ENCODE measurements at regions not wholly inside any gene's neighbourhood (a gene's known extent, or its start where the extent isn't known, plus 50 kb on each side); places are given as distances from the start of the nearest gene placed in this dataset.

DNA sequence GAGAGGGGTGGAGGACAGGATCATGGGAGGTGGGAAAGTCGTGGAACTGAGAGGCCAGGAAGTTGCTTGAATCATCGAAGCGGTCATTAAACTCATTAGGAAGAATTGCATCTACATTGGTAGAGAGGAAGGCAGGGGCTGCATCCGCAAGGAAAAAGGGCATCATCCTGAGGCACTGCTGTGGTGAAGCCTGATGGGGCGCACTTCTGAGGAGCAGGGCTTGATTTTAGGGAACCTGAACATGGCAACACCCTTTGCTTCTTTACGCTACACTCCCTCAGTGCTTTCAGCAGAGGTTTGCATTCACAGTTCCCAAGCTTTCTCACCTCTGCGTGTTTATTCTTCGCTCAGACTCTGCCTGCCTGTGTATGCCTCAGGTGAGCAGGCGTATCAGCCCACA is 352.0 kb upstream of the RAB6C start:
- Histone ChIP-seq H3K4me1 (ENCODE audit: low read length) (no peaks in the 10 kb centered on the region), H3K9ac (ENCODE audit: low read length) (no peak overlapping the region), H2AFZ (ENCODE audit: low read length) (no peak overlapping the region), H3K36me3 (replicated peaks; ENCODE audit: insufficient read depth, low read length) (no peaks in the 10 kb centered on the region), H3K79me2 (ENCODE audit: low read length) (no peaks in the 10 kb centered on the region), H3K4me3 (ENCODE audit: low read length) (no peak overlapping the region), H4K20me1 (ENCODE audit: insufficient read depth, low read length) (no peaks in the 10 kb centered on the region), H3K27me3 (replicated peaks; ENCODE audit: insufficient read depth, low read length) (no peaks in the 10 kb centered on the region), H3F3A (ENCODE audit: insufficient read depth, low read length) (no peaks in the 10 kb centered on the region), H3K9me3 (replicated peaks; ENCODE audit: insufficient read depth, low read length) (no peaks in the 10 kb centered on the region), H3K9me2 (replicated peaks; ENCODE audit: insufficient read depth, low read length) (no peaks in the 10 kb centered on the region), H3K4me2 (ENCODE audit: low read depth, low read length) (no peak overlapping the region), H3K27ac (ENCODE audit: low read length) (no peak overlapping the region)
- no peak for DNase-seq
- TF ChIP-seq EZH2phosphoT487 (IDR thresholded peaks at IDR 0.05; ENCODE audit: low read length) (no peak), EZH2 (optimal IDR thresholded peaks at IDR 0.05; ENCODE audit: low read depth, low read length) (no peak)
- TF ChIP-seq, protein P1, sequence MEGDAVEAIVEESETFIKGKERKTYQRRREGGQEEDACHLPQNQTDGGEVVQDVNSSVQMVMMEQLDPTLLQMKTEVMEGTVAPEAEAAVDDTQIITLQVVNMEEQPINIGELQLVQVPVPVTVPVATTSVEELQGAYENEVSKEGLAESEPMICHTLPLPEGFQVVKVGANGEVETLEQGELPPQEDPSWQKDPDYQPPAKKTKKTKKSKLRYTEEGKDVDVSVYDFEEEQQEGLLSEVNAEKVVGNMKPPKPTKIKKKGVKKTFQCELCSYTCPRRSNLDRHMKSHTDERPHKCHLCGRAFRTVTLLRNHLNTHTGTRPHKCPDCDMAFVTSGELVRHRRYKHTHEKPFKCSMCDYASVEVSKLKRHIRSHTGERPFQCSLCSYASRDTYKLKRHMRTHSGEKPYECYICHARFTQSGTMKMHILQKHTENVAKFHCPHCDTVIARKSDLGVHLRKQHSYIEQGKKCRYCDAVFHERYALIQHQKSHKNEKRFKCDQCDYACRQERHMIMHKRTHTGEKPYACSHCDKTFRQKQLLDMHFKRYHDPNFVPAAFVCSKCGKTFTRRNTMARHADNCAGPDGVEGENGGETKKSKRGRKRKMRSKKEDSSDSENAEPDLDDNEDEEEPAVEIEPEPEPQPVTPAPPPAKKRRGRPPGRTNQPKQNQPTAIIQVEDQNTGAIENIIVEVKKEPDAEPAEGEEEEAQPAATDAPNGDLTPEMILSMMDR (IDR thresholded peaks at IDR 0.05; ENCODE audit: low read length): no peak

DNA sequence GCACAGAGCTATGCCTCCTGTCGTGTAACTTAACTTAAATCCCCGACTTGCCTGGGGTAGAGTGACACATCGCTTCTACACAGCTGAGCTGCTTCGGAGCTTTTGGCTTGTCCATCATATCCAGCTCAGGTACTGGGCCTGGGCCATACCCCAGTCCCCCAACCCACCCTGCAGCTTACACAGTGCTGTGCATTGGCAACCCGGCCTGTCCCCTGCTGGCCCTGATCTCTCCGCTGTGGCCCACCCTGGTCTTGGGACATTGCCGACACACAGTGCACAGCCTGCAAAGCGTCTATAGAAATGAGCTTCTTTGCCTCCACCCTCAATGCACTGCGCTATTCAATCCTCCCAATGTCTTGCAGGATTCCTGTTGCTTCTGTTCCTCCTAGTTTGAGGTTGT is 342.8 kb upstream of the RAB6C start:
- H3K4me2 ChIP-seq (ENCODE audit: low read depth, low read length): no peak overlapping the region
- no peaks in the 10 kb centered on the region for H3K79me2 ChIP-seq (ENCODE audit: low read length)
- H2AFZ ChIP-seq (ENCODE audit: low read length): no peak overlapping the region
- no peaks in the 10 kb centered on the region for H4K20me1 ChIP-seq (ENCODE audit: insufficient read depth, low read length)
- H3K9me3 ChIP-seq (replicated peaks; ENCODE audit: insufficient read depth, low read length): no peaks in the 10 kb centered on the region
- no peaks in the 10 kb centered on the region for H3K27me3 ChIP-seq (replicated peaks; ENCODE audit: insufficient read depth, low read length)
- H3K36me3 ChIP-seq (replicated peaks; ENCODE audit: insufficient read depth, low read length): no peaks in the 10 kb centered on the region
- no peaks in the 10 kb centered on the region for H3K9me2 ChIP-seq (replicated peaks; ENCODE audit: insufficient read depth, low read length)
- TF ChIP-seq, protein P1 (IDR thresholded peaks at IDR 0.05; ENCODE audit: low read length): no peak
- TF ChIP-seq EZH2phosphoT487 (IDR thresholded peaks at IDR 0.05; ENCODE audit: low read length): no peak
- H3F3A ChIP-seq (ENCODE audit: insufficient read depth, low read length): no peaks in the 10 kb centered on the region
- H3K4me1 ChIP-seq (ENCODE audit: low read length): peaks cover 4% of the 10 kb centered on the region; the same call in 1 of the 2 replicates
- no peak overlapping the region for H3K4me3 ChIP-seq (ENCODE audit: low read length)
- no peak overlapping the region for H3K27ac ChIP-seq (ENCODE audit: low read length)
- H3K9ac ChIP-seq (ENCODE audit: low read length): no peak overlapping the region
- no peak for DNase-seq

DNA sequence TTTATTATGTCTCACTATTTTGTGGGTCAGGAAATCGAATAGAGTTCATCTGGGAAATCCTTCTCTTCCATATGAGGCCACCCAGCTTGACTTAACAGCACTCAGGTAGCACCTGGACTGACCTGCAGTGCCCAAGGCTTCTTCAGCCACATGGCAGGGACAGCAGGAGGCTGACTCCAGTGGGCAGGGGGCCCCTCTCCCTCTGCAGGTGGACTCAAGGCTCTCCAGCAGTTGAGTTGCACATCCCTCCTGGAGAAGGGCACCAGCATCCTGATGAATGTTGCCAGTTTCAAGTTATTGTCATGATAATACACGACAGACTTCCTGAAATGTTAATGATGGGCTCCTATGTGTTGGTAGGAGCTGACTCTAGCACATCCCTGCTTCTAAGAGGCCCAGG is 338.1 kb upstream of the RAB6C start:
- Histone ChIP-seq H4K20me1 (ENCODE audit: insufficient read depth, low read length) (no peaks in the 10 kb centered on the region), H3F3A (ENCODE audit: insufficient read depth, low read length) (no peaks in the 10 kb centered on the region), H3K27me3 (replicated peaks; ENCODE audit: insufficient read depth, low read length) (no peaks in the 10 kb centered on the region), H3K4me1 (ENCODE audit: low read length) (no peaks in the 10 kb centered on the region), H3K79me2 (ENCODE audit: low read length) (no peaks in the 10 kb centered on the region), H3K4me2 (ENCODE audit: low read depth, low read length) (no peak overlapping the region), H3K36me3 (replicated peaks; ENCODE audit: insufficient read depth, low read length) (no peaks in the 10 kb centered on the region), H2AFZ (ENCODE audit: low read length) (no peak overlapping the region), H3K27ac (ENCODE audit: low read length) (no peak overlapping the region), H3K9ac (ENCODE audit: low read length) (no peak overlapping the region), H3K4me3 (ENCODE audit: low read length) (no peak overlapping the region), H3K9me2 (replicated peaks; ENCODE audit: insufficient read depth, low read length) (no peaks in the 10 kb centered on the region), H3K9me3 (replicated peaks; ENCODE audit: insufficient read depth, low read length) (no peaks in the 10 kb centered on the region)
- no peak for DNase-seq
- TF ChIP-seq EZH2 (optimal IDR thresholded peaks at IDR 0.05; ENCODE audit: low read depth, low read length) (no peak), EZH2phosphoT487 (IDR thresholded peaks at IDR 0.05; ENCODE audit: low read length) (no peak)
- TF ChIP-seq, protein P1 (IDR thresholded peaks at IDR 0.05; ENCODE audit: low read length): no peak
